Vagina (tissue), 2 donors: ENCODE measurements at regions not wholly inside any gene's neighbourhood (a gene's known extent, or its start where the extent isn't known, plus 50 kb on each side); places are given as distances from the start of the nearest gene placed in this dataset.

Experiments
- POLR2AphosphoS5 ChIP-seq, 2 donors: sonication (generic); formaldehyde crosslinking; IDR thresholded peaks; one replicate each; pipeline ENCODE4 v1.9.0; 2017; ENCODE audit warnings: antibody characterized with exemption in 2 of 2, mild to moderate bottlenecking in 2 of 2, low read depth in 1 of 2; ENCODE audit not compliant: insufficient read depth in 1 of 2
- TF ChIP-seq, protein P1 (sequence below), 3 experiments: fragments of 450-650 bp in 2 of 3; fragments of 200-600 bp in 1 of 3; sonication (generic) in 1 of 3; IDR thresholded peaks; one replicate each; pipeline ENCODE4 v1.5.1; 2017 to 2019; ENCODE audit warnings: antibody characterized with exemption in 3 of 3, mild to moderate bottlenecking in 2 of 3, moderate library complexity in 2 of 3

- TF ChIP-seq, protein P1, sequence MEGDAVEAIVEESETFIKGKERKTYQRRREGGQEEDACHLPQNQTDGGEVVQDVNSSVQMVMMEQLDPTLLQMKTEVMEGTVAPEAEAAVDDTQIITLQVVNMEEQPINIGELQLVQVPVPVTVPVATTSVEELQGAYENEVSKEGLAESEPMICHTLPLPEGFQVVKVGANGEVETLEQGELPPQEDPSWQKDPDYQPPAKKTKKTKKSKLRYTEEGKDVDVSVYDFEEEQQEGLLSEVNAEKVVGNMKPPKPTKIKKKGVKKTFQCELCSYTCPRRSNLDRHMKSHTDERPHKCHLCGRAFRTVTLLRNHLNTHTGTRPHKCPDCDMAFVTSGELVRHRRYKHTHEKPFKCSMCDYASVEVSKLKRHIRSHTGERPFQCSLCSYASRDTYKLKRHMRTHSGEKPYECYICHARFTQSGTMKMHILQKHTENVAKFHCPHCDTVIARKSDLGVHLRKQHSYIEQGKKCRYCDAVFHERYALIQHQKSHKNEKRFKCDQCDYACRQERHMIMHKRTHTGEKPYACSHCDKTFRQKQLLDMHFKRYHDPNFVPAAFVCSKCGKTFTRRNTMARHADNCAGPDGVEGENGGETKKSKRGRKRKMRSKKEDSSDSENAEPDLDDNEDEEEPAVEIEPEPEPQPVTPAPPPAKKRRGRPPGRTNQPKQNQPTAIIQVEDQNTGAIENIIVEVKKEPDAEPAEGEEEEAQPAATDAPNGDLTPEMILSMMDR (IDR thresholded peaks at IDR 0.05), result no peak
- TF ChIP-seq POLR2AphosphoS5 (IDR thresholded peaks at IDR 0.05; ENCODE audit: insufficient read depth in 1 of 2, low read depth in 1 of 2), result no peak
Measured at GRCh38 chr2:217297096-217297495, 437.2 kb upstream of the TNP1 start.
